IMR-90 (cell line): ENCODE measurements at regions not wholly inside any gene's neighbourhood (a gene's known extent, or its start where the extent isn't known, plus 50 kb on each side); places are given as distances from the start of the nearest gene placed in this dataset.

Experiments used
- POLR2A ChIP-seq: IDR thresholded peaks from 2 replicates; pipeline ENCODE4 v1.6.1; 2012; ENCODE audit warnings: mild to moderate bottlenecking, low read depth, low read length
- TF ChIP-seq, protein P1 (sequence below): conservative IDR thresholded peaks from 2 replicates; pipeline ENCODE4 v1.5.1; 2012; ENCODE audit warnings: mild to moderate bottlenecking, low read depth, low read length, improper control_type of control experiment

DNA sequence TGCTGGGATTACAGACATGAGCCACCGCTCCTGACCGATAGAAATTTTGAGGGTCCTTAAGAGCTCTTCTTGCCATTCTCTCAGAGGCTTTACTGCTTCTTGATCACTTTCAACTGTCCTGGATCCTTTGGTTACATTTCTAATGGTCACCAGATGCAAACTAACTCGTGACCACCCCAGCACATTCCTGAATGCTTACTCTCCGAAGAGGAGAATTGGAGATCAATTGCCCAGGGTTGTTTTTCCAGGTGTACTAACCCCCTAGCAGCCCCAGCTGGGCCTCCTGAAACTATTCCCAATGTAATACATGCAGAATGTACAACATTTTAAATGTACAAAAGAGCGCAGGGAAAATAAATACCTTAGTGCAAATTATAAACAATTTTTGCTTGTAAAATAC, 65.1 kb upstream of the TBL1XR1 start:
- no peak for TF ChIP-seq POLR2A
- TF ChIP-seq, protein P1, sequence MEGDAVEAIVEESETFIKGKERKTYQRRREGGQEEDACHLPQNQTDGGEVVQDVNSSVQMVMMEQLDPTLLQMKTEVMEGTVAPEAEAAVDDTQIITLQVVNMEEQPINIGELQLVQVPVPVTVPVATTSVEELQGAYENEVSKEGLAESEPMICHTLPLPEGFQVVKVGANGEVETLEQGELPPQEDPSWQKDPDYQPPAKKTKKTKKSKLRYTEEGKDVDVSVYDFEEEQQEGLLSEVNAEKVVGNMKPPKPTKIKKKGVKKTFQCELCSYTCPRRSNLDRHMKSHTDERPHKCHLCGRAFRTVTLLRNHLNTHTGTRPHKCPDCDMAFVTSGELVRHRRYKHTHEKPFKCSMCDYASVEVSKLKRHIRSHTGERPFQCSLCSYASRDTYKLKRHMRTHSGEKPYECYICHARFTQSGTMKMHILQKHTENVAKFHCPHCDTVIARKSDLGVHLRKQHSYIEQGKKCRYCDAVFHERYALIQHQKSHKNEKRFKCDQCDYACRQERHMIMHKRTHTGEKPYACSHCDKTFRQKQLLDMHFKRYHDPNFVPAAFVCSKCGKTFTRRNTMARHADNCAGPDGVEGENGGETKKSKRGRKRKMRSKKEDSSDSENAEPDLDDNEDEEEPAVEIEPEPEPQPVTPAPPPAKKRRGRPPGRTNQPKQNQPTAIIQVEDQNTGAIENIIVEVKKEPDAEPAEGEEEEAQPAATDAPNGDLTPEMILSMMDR: no peak
